GM12878 (cell line): ENCODE measurements at regions not wholly inside any gene's neighbourhood (a gene's known extent, or its start where the extent isn't known, plus 50 kb on each side); places are given as distances from the start of the nearest gene placed in this dataset.

ENCODE experiments used
- ATAC-seq: fragments of 200-7000 bp; cut with Tn5 transposase; 3 replicates; pipeline ENCODE4 v1.9.1; 2020; ENCODE audit warnings: mild to moderate bottlenecking, moderate library complexity
- BruUV-seq: library from RNA; stranded (reverse); fragments of 400-500 nt; replicated peaks from 2 replicates; lab custom pipeline; 2021; lab: Mats Ljungman, UMichigan
- CTCF ChIA-PET: fragments of 300-600 bp; sonication (Branson Sonifier 250); formaldehyde crosslinking; extraction: SDS; loops from one replicate; lab custom pipeline; 2021; ENCODE audit warnings: inconsistent platforms; lab: Yijun Ruan, JAX
- POLR2A ChIA-PET: fragments of 350-600 bp; formaldehyde crosslinking; extraction: SDS; loops from one replicate; lab custom pipeline; 2021; ENCODE audit warnings: inconsistent platforms; lab: Charles Lee
- RAD21 ChIA-PET: fragments of 300-600 bp; sonication (Branson Sonifier 250); formaldehyde crosslinking; loops from one replicate; lab custom pipeline; 2023; ENCODE audit warnings: antibody characterized with exemption; ENCODE audit not compliant: unreplicated experiment; lab: Charles Lee
- SMC1A ChIA-PET: fragments of 300-600 bp; sonication (Branson Sonifier 250); formaldehyde crosslinking; loops from one replicate; lab custom pipeline; 2023; ENCODE audit not compliant: unreplicated experiment, uncharacterized antibody; lab: Charles Lee
- DNase-seq: peaks from one replicate; pipeline ENCODE4 v3.0.0-alpha.2; 2011; ENCODE audit warnings: low read depth, low spot score
- FAIRE-seq: peaks from 3 replicates; lab custom pipeline; 2011; peaks lifted over from hg19 to GRCh38; lab: Jason Lieb, UNC
- H2AFZ ChIP-seq: 2 replicates; pipeline ENCODE4 v1.6.0; 2011; ENCODE audit warnings: low read depth, low read length, control low read depth; ENCODE audit not compliant: control insufficient read depth
- H3K27ac ChIP-seq: 2 replicates; pipeline ENCODE4 v1.5.1; 2011; ENCODE audit warnings: control low read depth; ENCODE audit not compliant: control insufficient read depth, insufficient read depth
- H3K27me3 ChIP-seq, 2 experiments: replicated peaks in 1 of 2; 2 replicates each; pipeline versions ENCODE4 v1.6.0 to v1.6.1; 2011; ENCODE audit warnings: low read length in 1 of 2; ENCODE audit not compliant: control insufficient read depth in 2 of 2, insufficient read depth in 2 of 2
- H3K36me3 ChIP-seq, 2 experiments: 2 replicates each; pipeline ENCODE4 v1.5.1; 2011; ENCODE audit warnings: low read length in 1 of 2; ENCODE audit not compliant: control insufficient read depth in 2 of 2, insufficient read depth in 2 of 2
- H3K4me1 ChIP-seq: 2 replicates; pipeline ENCODE4 v1.6.1; 2011; ENCODE audit warnings: mild to moderate bottlenecking, low read length, moderate library complexity, mixed read lengths; ENCODE audit not compliant: control insufficient read depth, insufficient read depth
- H3K4me2 ChIP-seq: 2 replicates; pipeline ENCODE4 v1.6.0; 2011; ENCODE audit warnings: control low read depth; ENCODE audit not compliant: control insufficient read depth, insufficient read depth
- H3K4me3 ChIP-seq: fragments of 200-600 bp; sonication (generic); 2 replicates; pipeline ENCODE4 v1.5.1; 2016
- H3K79me2 ChIP-seq: 2 replicates; pipeline ENCODE4 v1.6.0; 2011; ENCODE audit warnings: low read length; ENCODE audit not compliant: control insufficient read depth, insufficient read depth
- H3K9ac ChIP-seq: 2 replicates; pipeline ENCODE4 v1.8.0; 2011; ENCODE audit warnings: low read length, control low read depth, mixed read lengths; ENCODE audit not compliant: control insufficient read depth, insufficient read depth
- H3K9me3 ChIP-seq: replicated peaks from 3 replicates; pipeline ENCODE4 v1.5.1; 2011; ENCODE audit warnings: mild to moderate bottlenecking, low read length; ENCODE audit not compliant: control insufficient read depth, insufficient read depth
- H4K20me1 ChIP-seq: 2 replicates; pipeline ENCODE4 v1.6.0; 2011; ENCODE audit not compliant: control insufficient read depth, insufficient read depth
- ASH2L ChIP-seq: fragments of 300-600, 200-600 bp; sonication (generic); IDR thresholded peaks from 2 replicates; pipeline ENCODE4 v1.6.1; 2017; ENCODE audit warnings: low read depth, mild to moderate bottlenecking, borderline replicate concordance
- BCL11A ChIP-seq: IDR thresholded peaks from 2 replicates; pipeline ENCODE4 v1.6.1; 2011; ENCODE audit warnings: low read depth, low read length
- JUND ChIP-seq: IDR thresholded peaks from 2 replicates; pipeline ENCODE4 v1.6.1; 2012; ENCODE audit warnings: low read depth, mild to moderate bottlenecking, low read length, improper control_type of control experiment, moderate library complexity
- POLR2A ChIP-seq: IDR thresholded peaks from 2 replicates; pipeline ENCODE4 v1.6.1; 2011; ENCODE audit warnings: low read depth, mild to moderate bottlenecking, low read length
- RAD51 ChIP-seq: fragments of 450-650 bp; IDR thresholded peaks from 2 replicates; pipeline ENCODE4 v1.6.1; 2016; ENCODE audit warnings: moderate library complexity, mild to moderate bottlenecking, inconsistent platforms
- SMAD5 ChIP-seq: IDR thresholded peaks from 2 replicates; pipeline ENCODE4 v1.6.1; 2016; ENCODE audit warnings: antibody characterized with exemption, low read depth
- SMC3 ChIP-seq: IDR thresholded peaks from 2 replicates; pipeline ENCODE4 v1.6.1; 2011; ENCODE audit warnings: low read length, improper control_type of control experiment, borderline replicate concordance
- whole genome bisulfite sequencing: methylation state at CpG from one replicate; pipeline ENCODE4 v1.1.6; 2016; ENCODE audit warnings: low lambda C conversion rate; ENCODE audit not compliant: insufficient replicate concordance, insufficient coverage; ENCODE audit errors: missing lambda C conversion rate; 5-methylcytosine and 5-hydroxymethylcytosine counted together
- in situ Hi-C: fragments of 300-500 bp; cut with MboI; formaldehyde crosslinking; loops from 9 replicates; pipeline ENCODE4 v1.14.3; 2018; ENCODE audit warnings: mixed read lengths
- intact Hi-C: fragments of 100-400 bp; cut with micrococcal nuclease; formaldehyde crosslinking; loops from one replicate; pipeline ENCODE4 v1.14.2; 2022; ENCODE audit not compliant: unreplicated experiment
- TF ChIP-seq, protein P1 (sequence below): fragments of 150-350 bp; IDR thresholded peaks from 2 replicates; pipeline ENCODE4 v1.6.1; 2016; ENCODE audit warnings: low read depth, low read length
- TF ChIP-seq, protein P2 (sequence below): fragments of 450-650 bp; IDR thresholded peaks from 2 replicates; pipeline ENCODE4 v1.6.1; 2014; ENCODE audit warnings: mild to moderate bottlenecking
- TF ChIP-seq, protein P3 (sequence below): fragments of 450-650 bp; IDR thresholded peaks from 2 replicates; pipeline ENCODE4 v1.6.1; 2017; ENCODE audit warnings: low read depth, mild to moderate bottlenecking, moderate library complexity
- TF ChIP-seq, protein P4 (sequence below): IDR thresholded peaks from 2 replicates; pipeline ENCODE4 v1.6.1; 2011; ENCODE audit warnings: mild to moderate bottlenecking, low read depth, low read length, moderate library complexity; ENCODE audit not compliant: insufficient replicate concordance

DNA sequence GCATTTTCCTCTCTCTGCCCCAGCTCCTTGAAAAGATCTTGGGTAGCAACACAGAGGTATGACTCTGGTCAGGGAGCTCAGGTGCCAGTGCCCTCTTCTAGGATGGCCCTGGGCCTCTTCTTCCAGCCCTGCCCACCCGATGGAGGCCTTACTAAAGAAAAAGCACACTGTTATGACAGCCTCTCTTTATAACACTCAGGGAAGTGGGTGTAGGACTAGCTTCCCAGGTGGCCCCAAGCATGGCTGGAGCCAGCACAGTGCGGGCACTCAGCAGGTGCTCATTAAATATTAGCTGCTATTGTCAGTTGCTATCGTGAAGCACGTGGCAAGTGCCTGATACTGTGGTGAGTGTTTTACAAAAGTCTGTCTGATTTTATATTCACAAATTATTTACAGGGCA lies 127.2 kb upstream of the B3GAT1 start:
- FAIRE-seq, result no peak
- DNase-seq, result no peak
- in situ Hi-C loops, result no loop called here

DNA sequence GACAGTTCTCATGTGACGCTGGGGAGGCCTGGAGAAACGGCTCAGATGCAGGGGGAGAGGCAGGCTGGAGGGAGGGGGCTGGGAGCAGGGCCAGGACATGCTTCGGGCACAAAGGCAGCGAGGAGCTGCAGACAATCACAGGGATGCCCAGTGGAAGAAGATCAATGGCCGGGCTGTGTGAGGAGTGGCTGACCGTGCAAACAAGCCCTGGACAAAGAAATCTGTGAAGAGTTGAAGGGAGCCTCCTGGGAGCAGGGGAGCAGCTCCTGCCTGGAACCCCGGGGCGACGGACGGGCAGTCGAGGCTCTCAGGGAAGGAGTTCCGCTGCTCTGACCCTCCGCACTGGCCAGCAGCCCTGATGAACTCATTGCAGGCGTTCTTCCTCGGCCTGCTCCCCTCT lies 126.7 kb upstream of the B3GAT1 start:
- intact Hi-C loops, result no loop called here
- TF ChIP-seq, protein P1, sequence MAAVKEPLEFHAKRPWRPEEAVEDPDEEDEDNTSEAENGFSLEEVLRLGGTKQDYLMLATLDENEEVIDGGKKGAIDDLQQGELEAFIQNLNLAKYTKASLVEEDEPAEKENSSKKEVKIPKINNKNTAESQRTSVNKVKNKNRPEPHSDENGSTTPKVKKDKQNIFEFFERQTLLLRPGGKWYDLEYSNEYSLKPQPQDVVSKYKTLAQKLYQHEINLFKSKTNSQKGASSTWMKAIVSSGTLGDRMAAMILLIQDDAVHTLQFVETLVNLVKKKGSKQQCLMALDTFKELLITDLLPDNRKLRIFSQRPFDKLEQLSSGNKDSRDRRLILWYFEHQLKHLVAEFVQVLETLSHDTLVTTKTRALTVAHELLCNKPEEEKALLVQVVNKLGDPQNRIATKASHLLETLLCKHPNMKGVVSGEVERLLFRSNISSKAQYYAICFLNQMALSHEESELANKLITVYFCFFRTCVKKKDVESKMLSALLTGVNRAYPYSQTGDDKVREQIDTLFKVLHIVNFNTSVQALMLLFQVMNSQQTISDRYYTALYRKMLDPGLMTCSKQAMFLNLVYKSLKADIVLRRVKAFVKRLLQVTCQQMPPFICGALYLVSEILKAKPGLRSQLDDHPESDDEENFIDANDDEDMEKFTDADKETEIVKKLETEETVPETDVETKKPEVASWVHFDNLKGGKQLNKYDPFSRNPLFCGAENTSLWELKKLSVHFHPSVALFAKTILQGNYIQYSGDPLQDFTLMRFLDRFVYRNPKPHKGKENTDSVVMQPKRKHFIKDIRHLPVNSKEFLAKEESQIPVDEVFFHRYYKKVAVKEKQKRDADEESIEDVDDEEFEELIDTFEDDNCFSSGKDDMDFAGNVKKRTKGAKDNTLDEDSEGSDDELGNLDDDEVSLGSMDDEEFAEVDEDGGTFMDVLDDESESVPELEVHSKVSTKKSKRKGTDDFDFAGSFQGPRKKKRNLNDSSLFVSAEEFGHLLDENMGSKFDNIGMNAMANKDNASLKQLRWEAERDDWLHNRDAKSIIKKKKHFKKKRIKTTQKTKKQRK, result no peak
- TF ChIP-seq POLR2A (no peak), ASH2L (no peak), BCL11A (no peak), SMC3 (no peak)
- TF ChIP-seq, protein P2, sequence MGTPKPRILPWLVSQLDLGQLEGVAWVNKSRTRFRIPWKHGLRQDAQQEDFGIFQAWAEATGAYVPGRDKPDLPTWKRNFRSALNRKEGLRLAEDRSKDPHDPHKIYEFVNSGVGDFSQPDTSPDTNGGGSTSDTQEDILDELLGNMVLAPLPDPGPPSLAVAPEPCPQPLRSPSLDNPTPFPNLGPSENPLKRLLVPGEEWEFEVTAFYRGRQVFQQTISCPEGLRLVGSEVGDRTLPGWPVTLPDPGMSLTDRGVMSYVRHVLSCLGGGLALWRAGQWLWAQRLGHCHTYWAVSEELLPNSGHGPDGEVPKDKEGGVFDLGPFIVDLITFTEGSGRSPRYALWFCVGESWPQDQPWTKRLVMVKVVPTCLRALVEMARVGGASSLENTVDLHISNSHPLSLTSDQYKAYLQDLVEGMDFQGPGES, result no peak
- TF ChIP-seq, protein P3, sequence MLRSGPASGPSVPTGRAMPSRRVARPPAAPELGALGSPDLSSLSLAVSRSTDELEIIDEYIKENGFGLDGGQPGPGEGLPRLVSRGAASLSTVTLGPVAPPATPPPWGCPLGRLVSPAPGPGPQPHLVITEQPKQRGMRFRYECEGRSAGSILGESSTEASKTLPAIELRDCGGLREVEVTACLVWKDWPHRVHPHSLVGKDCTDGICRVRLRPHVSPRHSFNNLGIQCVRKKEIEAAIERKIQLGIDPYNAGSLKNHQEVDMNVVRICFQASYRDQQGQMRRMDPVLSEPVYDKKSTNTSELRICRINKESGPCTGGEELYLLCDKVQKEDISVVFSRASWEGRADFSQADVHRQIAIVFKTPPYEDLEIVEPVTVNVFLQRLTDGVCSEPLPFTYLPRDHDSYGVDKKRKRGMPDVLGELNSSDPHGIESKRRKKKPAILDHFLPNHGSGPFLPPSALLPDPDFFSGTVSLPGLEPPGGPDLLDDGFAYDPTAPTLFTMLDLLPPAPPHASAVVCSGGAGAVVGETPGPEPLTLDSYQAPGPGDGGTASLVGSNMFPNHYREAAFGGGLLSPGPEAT, result no peak

More for the DNA sequence above, 127.2 kb upstream of the B3GAT1 start:
- Histone ChIP-seq H3K27me3 (peaks cover 0 to 4% of the 10 kb centered on the region in 2 experiments; a peak in 2 of 4 replicates), H3K9ac (no peak overlapping the region), H3K36me3 (no peaks in the 10 kb centered on the region), H4K20me1 (no peaks in the 10 kb centered on the region), H3K79me2 (no peaks in the 10 kb centered on the region), H3K4me3 (no peak overlapping the region), H3K27ac (no peak overlapping the region), H3K4me2 (no peak overlapping the region), H2AFZ (no peak overlapping the region), H3K9me3 (no peaks in the 10 kb centered on the region), H3K4me1 (no peaks in the 10 kb centered on the region)
- POLR2A ChIA-PET, result no interaction called here
- TF ChIP-seq RAD51, result no peak
- TF ChIP-seq, protein P4, sequence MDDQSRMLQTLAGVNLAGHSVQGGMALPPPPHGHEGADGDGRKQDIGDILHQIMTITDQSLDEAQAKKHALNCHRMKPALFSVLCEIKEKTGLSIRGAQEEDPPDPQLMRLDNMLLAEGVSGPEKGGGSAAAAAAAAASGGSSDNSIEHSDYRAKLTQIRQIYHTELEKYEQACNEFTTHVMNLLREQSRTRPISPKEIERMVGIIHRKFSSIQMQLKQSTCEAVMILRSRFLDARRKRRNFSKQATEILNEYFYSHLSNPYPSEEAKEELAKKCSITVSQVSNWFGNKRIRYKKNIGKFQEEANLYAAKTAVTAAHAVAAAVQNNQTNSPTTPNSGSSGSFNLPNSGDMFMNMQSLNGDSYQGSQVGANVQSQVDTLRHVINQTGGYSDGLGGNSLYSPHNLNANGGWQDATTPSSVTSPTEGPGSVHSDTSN, result no peak
- no peak for TF ChIP-seq JUND
- TF ChIP-seq SMAD5, result no peak
- CTCF ChIA-PET, result no interaction called here
- no peak for ATAC-seq
- RAD21 ChIA-PET, result no interaction called here
- SMC1A ChIA-PET, result no interaction called here
- BruUV-seq, result no TSS peak
- intact Hi-C loops, result no loop called here
- 28% methylated on average over 4 of the region's 4 CpGs for WGBS

More for the DNA sequence above, 126.7 kb upstream of the B3GAT1 start:
- peaks cover 0 to 4% of the 10 kb centered on the region in 2 experiments; a peak in 2 of 4 replicates for H3K27me3 ChIP-seq
- SMC1A ChIA-PET, result no interaction called here
- RAD21 ChIA-PET, result no interaction called here
- no peak overlapping the region for H3K4me3 ChIP-seq
- CTCF ChIA-PET, result no interaction called here
- ATAC-seq (no peak), FAIRE-seq (no peak), DNase-seq (no peak)
- WGBS, result 18% methylated on average over 15 of the region's 15 CpGs
- POLR2A ChIA-PET, result no interaction called here
- no peak overlapping the region for H3K4me2 ChIP-seq
- in situ Hi-C loops, result no loop called here
- no peak overlapping the region for H3K9ac ChIP-seq
- no peaks in the 10 kb centered on the region for H3K4me1 ChIP-seq
- no TSS peak for BruUV-seq
- no peaks in the 10 kb centered on the region for H3K36me3 ChIP-seq
- no peak overlapping the region for H2AFZ ChIP-seq
- no peak overlapping the region for H3K27ac ChIP-seq
- H3K9me3 ChIP-seq, result no peaks in the 10 kb centered on the region
- H3K79me2 ChIP-seq, result no peaks in the 10 kb centered on the region
- no peaks in the 10 kb centered on the region for H4K20me1 ChIP-seq
